ENCODE measurements at regions not wholly inside any gene's neighbourhood (a gene's known extent, or its start where the extent isn't known, plus 50 kb on each side); places are given as distances from the start of the nearest gene placed in this dataset.
A peak's percentile ranks its signal among the peaks of the same experiment; 100 is the strongest.
"Not testable (repeated sequence)": the region's sequence is repeated elsewhere in the genome, so short reads cannot be mapped to it uniquely, and the experiment has no call there.

- Histone ChIP-seq H3K4me3 (no peak overlapping the region), H3K36me3 (replicated peaks; ENCODE audit: insufficient read depth, low read depth) (no peaks in the 10 kb centered on the region), H3K9me3 (ENCODE audit: low read depth) (no peaks in the 10 kb centered on the region), H3K9me2 (replicated peaks; ENCODE audit: insufficient read depth) (no peaks in the 10 kb centered on the region), H3K4me1 (ENCODE audit: insufficient read depth) (peaks cover 8% of the 10 kb centered on the region), H2AFZ (no peak overlapping the region), H3K27me3 (no peaks in the 10 kb centered on the region), H3K79me2 (no peaks in the 10 kb centered on the region), H3K27ac (peak overlapping the region; percentile 45), H4K20me1 (ENCODE audit: insufficient read depth, poor library complexity, severe bottlenecking) (no peaks in the 10 kb centered on the region), H3K4me2 (peak overlapping the region; percentile 67)
- peak; percentile 18 for DNase-seq (ENCODE audit: low spot score)
- 86% methylated on average over 1 of the region's 1 CpG for WGBS (ENCODE audit: low lambda C conversion rate, missing lambda C conversion rate)
- TF ChIP-seq EZH2 (IDR thresholded peaks at IDR 0.05; ENCODE audit: borderline replicate concordance) (no peak), CTCF (IDR thresholded peaks at IDR 0.05; ENCODE audit: poor library complexity) (no peak), EZH2phosphoT487 (IDR thresholded peaks at IDR 0.05; ENCODE audit: low read depth, severe bottlenecking, unreplicated experiment) (no peak)
Observed at GRCh38 chr5:157949520-157949919, 90.6 kb upstream of the CLINT1 start.

- 16% methylated on average over 11 of the region's 11 CpGs for WGBS (ENCODE audit: low lambda C conversion rate, missing lambda C conversion rate)
- H3K4me2 ChIP-seq = peak overlapping the region; percentile 67
- H3K36me3 ChIP-seq (replicated peaks; ENCODE audit: insufficient read depth, low read depth) = no peaks in the 10 kb centered on the region
- no peaks in the 10 kb centered on the region for H4K20me1 ChIP-seq (ENCODE audit: insufficient read depth, poor library complexity, severe bottlenecking)
- no peak for TF ChIP-seq EZH2phosphoT487 (IDR thresholded peaks at IDR 0.05; ENCODE audit: low read depth, severe bottlenecking, unreplicated experiment)
- TF ChIP-seq EZH2 (IDR thresholded peaks at IDR 0.05; ENCODE audit: borderline replicate concordance) = no peak
- TF ChIP-seq CTCF (IDR thresholded peaks at IDR 0.05; ENCODE audit: poor library complexity) = peak; percentile 92
- H3K4me3 ChIP-seq = no peak overlapping the region
- peaks cover 8% of the 10 kb centered on the region for H3K4me1 ChIP-seq (ENCODE audit: insufficient read depth)
- no peaks in the 10 kb centered on the region for H3K9me2 ChIP-seq (replicated peaks; ENCODE audit: insufficient read depth)
- no peaks in the 10 kb centered on the region for H3K79me2 ChIP-seq
- no peaks in the 10 kb centered on the region for H3K27me3 ChIP-seq
- H3K27ac ChIP-seq = peak overlapping the region; percentile 45
- DNase-seq (ENCODE audit: low spot score) = peak; percentile 94
- H3K9me3 ChIP-seq (ENCODE audit: low read depth) = no peaks in the 10 kb centered on the region
- peak overlapping the region; percentile 61 for H2AFZ ChIP-seq
Observed at GRCh38 chr5:157948738-157949410, 89.9 kb upstream of the CLINT1 start.

GRCh38 chr5:157947156-157947555 is 88.2 kb upstream of the CLINT1 start:
- WGBS (ENCODE audit: low lambda C conversion rate, missing lambda C conversion rate) = 79% methylated on average over 7 of the region's 7 CpGs
- Histone ChIP-seq H3K9me2 (replicated peaks; ENCODE audit: insufficient read depth) (no peaks in the 10 kb centered on the region), H3K4me2 (no peak overlapping the region), H4K20me1 (ENCODE audit: insufficient read depth, poor library complexity, severe bottlenecking) (no peaks in the 10 kb centered on the region), H3K4me3 (no peak overlapping the region), H2AFZ (no peak overlapping the region), H3K36me3 (replicated peaks; ENCODE audit: insufficient read depth, low read depth) (no peaks in the 10 kb centered on the region), H3K4me1 (ENCODE audit: insufficient read depth) (peaks cover 8% of the 10 kb centered on the region), H3K9me3 (ENCODE audit: low read depth) (no peaks in the 10 kb centered on the region), H3K27me3 (no peaks in the 10 kb centered on the region), H3K27ac (no peak overlapping the region), H3K79me2 (no peaks in the 10 kb centered on the region)
- DNase-seq (ENCODE audit: low spot score) = no peak
- TF ChIP-seq EZH2phosphoT487 (IDR thresholded peaks at IDR 0.05; ENCODE audit: low read depth, severe bottlenecking, unreplicated experiment) = no peak
- TF ChIP-seq EZH2 (IDR thresholded peaks at IDR 0.05; ENCODE audit: borderline replicate concordance) = no peak
- TF ChIP-seq CTCF (IDR thresholded peaks at IDR 0.05; ENCODE audit: poor library complexity) = no peak

GRCh38 chr5:157945822-157946221 is 86.9 kb upstream of the CLINT1 start:
- H3K4me3 ChIP-seq, H3K79me2 ChIP-seq: not testable (repeated sequence)
- 99% methylated on average over 5 of the region's 5 CpGs for WGBS (ENCODE audit: low lambda C conversion rate, missing lambda C conversion rate)

More at GRCh38 chr5:157945822-157946221, 86.9 kb upstream of the CLINT1 start:
- DNase-seq (ENCODE audit: low spot score); H3K9me3 ChIP-seq (ENCODE audit: low read depth); H3K4me2 ChIP-seq; H4K20me1 ChIP-seq (ENCODE audit: insufficient read depth, poor library complexity, severe bottlenecking); H3K27me3 ChIP-seq; H3K27ac ChIP-seq; H3K4me1 ChIP-seq (ENCODE audit: insufficient read depth); H2AFZ ChIP-seq; H3K9me2 ChIP-seq (replicated peaks; ENCODE audit: insufficient read depth); H3K36me3 ChIP-seq (replicated peaks; ENCODE audit: insufficient read depth, low read depth): not testable (repeated sequence)
